Neural crest cell (in vitro differentiated cells): ENCODE measurements at regions not wholly inside any gene's neighbourhood (a gene's known extent, or its start where the extent isn't known, plus 50 kb on each side); places are given as distances from the start of the nearest gene placed in this dataset.
"Not testable (repeated sequence)": the region's sequence is repeated elsewhere in the genome, so short reads cannot be mapped to it uniquely, and the experiment has no call there.

Experiments used
- DNase-seq: peaks from one replicate; pipeline ENCODE4 v3.0.0; 2021; ENCODE audit warnings: low read depth, mixed read lengths, low spot score
- H3K27ac Mint-ChIP-seq: one replicate; pipeline ENCODE4 v1.8.0; 2021; ENCODE audit warnings: mild to moderate bottlenecking, mixed read lengths; ENCODE audit not compliant: unreplicated experiment
- H3K27me3 Mint-ChIP-seq: 2 replicates; pipeline ENCODE4 v1.8.0; 2021; ENCODE audit warnings: low read depth, mild to moderate bottlenecking, mixed read lengths
- H3K36me3 Mint-ChIP-seq: 2 replicates; pipeline ENCODE4 v1.8.0; 2021; ENCODE audit warnings: low read depth, mild to moderate bottlenecking, mixed read lengths
- H3K4me1 Mint-ChIP-seq: 2 replicates; pipeline ENCODE4 v1.8.0; 2021; ENCODE audit warnings: mixed read lengths
- H3K4me3 Mint-ChIP-seq: one replicate; pipeline ENCODE4 v1.8.0; 2021; ENCODE audit warnings: mild to moderate bottlenecking, mixed read lengths
- H3K9me3 Mint-ChIP-seq: 2 replicates; pipeline ENCODE4 v1.8.0; 2021; ENCODE audit warnings: mixed read lengths
- CTCF ChIP-seq: fragments of 200-600 bp; sonication (generic); conservative IDR thresholded peaks from 2 replicates; pipeline ENCODE4 v1.5.0; 2021; ENCODE audit warnings: antibody characterized with exemption, mild to moderate bottlenecking

- Mint-ChIP-seq H3K4me1 (no peaks in the 10 kb centered on the region), H3K9me3 (no peaks in the 10 kb centered on the region), H3K36me3 (no peaks in the 10 kb centered on the region), H3K27ac (peak overlapping the region; percentile 78), H3K27me3 (no peaks in the 10 kb centered on the region), H3K4me3 (no peak overlapping the region)
- no peak for TF ChIP-seq CTCF
- no peak for DNase-seq
Observed at GRCh38 chr2:128513116-128513960, 194.7 kb upstream of the HS6ST1 start.

GRCh38 chr2:128513961-128514283 is 195.3 kb upstream of the HS6ST1 start:
- Mint-ChIP-seq H3K4me1 (no peaks in the 10 kb centered on the region), H3K36me3 (no peaks in the 10 kb centered on the region), H3K9me3 (no peaks in the 10 kb centered on the region), H3K27me3 (no peaks in the 10 kb centered on the region), H3K4me3 (no peak overlapping the region), H3K27ac (peak overlapping the region; percentile 78)
- DNase-seq: no peak
- TF ChIP-seq CTCF: no peak

- H3K27ac Mint-ChIP-seq: no peak overlapping the region
- TF ChIP-seq CTCF: no peak
- H3K27me3 Mint-ChIP-seq: no peaks in the 10 kb centered on the region
- H3K4me3 Mint-ChIP-seq: no peak overlapping the region
- no peaks in the 10 kb centered on the region for H3K4me1 Mint-ChIP-seq
- DNase-seq: no peak
- H3K36me3 Mint-ChIP-seq: no peaks in the 10 kb centered on the region
- no peaks in the 10 kb centered on the region for H3K9me3 Mint-ChIP-seq
Observed at GRCh38 chr2:128514555-128514955, 195.9 kb upstream of the HS6ST1 start.

- no peaks in the 10 kb centered on the region for H3K9me3 Mint-ChIP-seq
- TF ChIP-seq CTCF: no peak
- no peak overlapping the region for H3K4me3 Mint-ChIP-seq
- DNase-seq: no peak
- no peaks in the 10 kb centered on the region for H3K36me3 Mint-ChIP-seq
- no peaks in the 10 kb centered on the region for H3K4me1 Mint-ChIP-seq
- H3K27me3 Mint-ChIP-seq: no peaks in the 10 kb centered on the region
- peak overlapping the region; percentile 5 for H3K27ac Mint-ChIP-seq
Observed at GRCh38 chr2:128516938-128517337, 198.3 kb upstream of the HS6ST1 start.

GRCh38 chr2:128519028-128519427 is 200.4 kb upstream of the HS6ST1 start:
- not testable (repeated sequence) for H3K36me3 Mint-ChIP-seq, H3K27me3 Mint-ChIP-seq, DNase-seq, H3K4me3 Mint-ChIP-seq, H3K27ac Mint-ChIP-seq, H3K9me3 Mint-ChIP-seq
- peaks cover 16% of the 10 kb centered on the region for H3K4me1 Mint-ChIP-seq

GRCh38 chr2:128519517-128520215 is 201.0 kb upstream of the HS6ST1 start:
- H3K27me3 Mint-ChIP-seq: no peaks in the 10 kb centered on the region
- DNase-seq: no peak
- no peak overlapping the region for H3K27ac Mint-ChIP-seq
- H3K4me3 Mint-ChIP-seq: no peak overlapping the region
- peaks cover 2% of the 10 kb centered on the region for H3K36me3 Mint-ChIP-seq
- peaks cover 18% of the 10 kb centered on the region for H3K4me1 Mint-ChIP-seq
- H3K9me3 Mint-ChIP-seq: no peaks in the 10 kb centered on the region
- TF ChIP-seq CTCF: no peak
